ENCODE measurements at regions not wholly inside any gene's neighbourhood (a gene's known extent, or its start where the extent isn't known, plus 50 kb on each side); places are given as distances from the start of the nearest gene placed in this dataset.

- H4K20me1 ChIP-seq (ENCODE audit: insufficient read depth, low read length): no peaks in the 10 kb centered on the region
- TF ChIP-seq, protein P1, sequence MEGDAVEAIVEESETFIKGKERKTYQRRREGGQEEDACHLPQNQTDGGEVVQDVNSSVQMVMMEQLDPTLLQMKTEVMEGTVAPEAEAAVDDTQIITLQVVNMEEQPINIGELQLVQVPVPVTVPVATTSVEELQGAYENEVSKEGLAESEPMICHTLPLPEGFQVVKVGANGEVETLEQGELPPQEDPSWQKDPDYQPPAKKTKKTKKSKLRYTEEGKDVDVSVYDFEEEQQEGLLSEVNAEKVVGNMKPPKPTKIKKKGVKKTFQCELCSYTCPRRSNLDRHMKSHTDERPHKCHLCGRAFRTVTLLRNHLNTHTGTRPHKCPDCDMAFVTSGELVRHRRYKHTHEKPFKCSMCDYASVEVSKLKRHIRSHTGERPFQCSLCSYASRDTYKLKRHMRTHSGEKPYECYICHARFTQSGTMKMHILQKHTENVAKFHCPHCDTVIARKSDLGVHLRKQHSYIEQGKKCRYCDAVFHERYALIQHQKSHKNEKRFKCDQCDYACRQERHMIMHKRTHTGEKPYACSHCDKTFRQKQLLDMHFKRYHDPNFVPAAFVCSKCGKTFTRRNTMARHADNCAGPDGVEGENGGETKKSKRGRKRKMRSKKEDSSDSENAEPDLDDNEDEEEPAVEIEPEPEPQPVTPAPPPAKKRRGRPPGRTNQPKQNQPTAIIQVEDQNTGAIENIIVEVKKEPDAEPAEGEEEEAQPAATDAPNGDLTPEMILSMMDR (IDR thresholded peaks at IDR 0.05): no peak
- H3K27me3 Mint-ChIP-seq (ENCODE audit: low read depth in 3 of 3): peaks cover 0 to 2% (median 1%) of the 10 kb centered on the region in 3 donors
- H3K36me3 ChIP-seq (replicated peaks in 1 of 2; ENCODE audit: control insufficient read depth in 1 of 2, insufficient read depth in 2 of 2, low read length in 2 of 2): no peaks in the 10 kb centered on the region
- intact Hi-C loops (cut with micrococcal nuclease): no loop called here
- no peak for DNase-seq
- H3K9me3 Mint-ChIP-seq: peaks cover 0 to 7% (median 4%) of the 10 kb centered on the region in 7 donors
- H3K4me3 ChIP-seq (replicated peaks in 1 of 3; ENCODE audit: low read depth in 2 of 3, low read length in 3 of 3): no peak overlapping the region
- no peak overlapping the region for H3K27ac Mint-ChIP-seq
- H3K4me2 ChIP-seq (replicated peaks; ENCODE audit: extremely low read depth, low read length, poor library complexity, severe bottlenecking): no peak overlapping the region
- no peaks in the 10 kb centered on the region for H3K36me3 Mint-ChIP-seq
- no peak overlapping the region for H3K27ac ChIP-seq (ENCODE audit: low read depth in 1 of 2, low read length in 2 of 2)
- H3K4me3 Mint-ChIP-seq: no peak overlapping the region
- no peak overlapping the region for H3K9ac ChIP-seq (ENCODE audit: insufficient read depth, low read length, poor library complexity, severe bottlenecking)
- no peaks in the 10 kb centered on the region for H3K27me3 ChIP-seq (ENCODE audit: control insufficient read depth in 2 of 2, insufficient read depth in 2 of 2, low read length in 2 of 2)
- H3K4me1 ChIP-seq (ENCODE audit: control insufficient read depth in 1 of 2, insufficient read depth in 2 of 2, low read length in 2 of 2): no peaks in the 10 kb centered on the region
- no peaks in the 10 kb centered on the region for H3K4me1 Mint-ChIP-seq
- peaks cover 6 to 7% of the 10 kb centered on the region in 2 donors for H3K9me3 ChIP-seq (replicated peaks in 1 of 2; ENCODE audit: control insufficient read depth in 1 of 2, insufficient read depth in 1 of 2, low read length in 2 of 2)
- no peak overlapping the region for H2AFZ ChIP-seq (ENCODE audit: insufficient read depth, low read depth, low read length, poor library complexity, severe bottlenecking)
- no peaks in the 10 kb centered on the region for H3K79me2 ChIP-seq (ENCODE audit: insufficient read depth, low read length)
- WGBS (ENCODE audit: insufficient coverage): no CpG with 5 or more reads among the region's 1 CpG
Observed at GRCh38 chr4:29861307-29861706, 858.9 kb upstream of the PCDH7 start.

GRCh38 chr4:29867412-29867811 lies 852.8 kb upstream of the PCDH7 start:
- no peaks in the 10 kb centered on the region for H3K79me2 ChIP-seq (ENCODE audit: insufficient read depth, low read length)
- H3K4me3 ChIP-seq (replicated peaks in 1 of 3; ENCODE audit: low read depth in 2 of 3, low read length in 3 of 3): no peak overlapping the region
- H2AFZ ChIP-seq (ENCODE audit: insufficient read depth, low read depth, low read length, poor library complexity, severe bottlenecking): no peak overlapping the region
- no peaks in the 10 kb centered on the region for H3K27me3 ChIP-seq (ENCODE audit: control insufficient read depth in 2 of 2, insufficient read depth in 2 of 2, low read length in 2 of 2)
- Mint-ChIP-seq H3K4me1 (no peaks in the 10 kb centered on the region), H3K27ac (no peak overlapping the region), H3K9me3 (peaks cover 0 to 13% (median 3%) of the 10 kb centered on the region in 7 donors), H3K4me3 (no peak overlapping the region), H3K36me3 (no peaks in the 10 kb centered on the region), H3K27me3 (ENCODE audit: low read depth in 3 of 3) (peaks cover 0 to 3% (median 0%) of the 10 kb centered on the region in 3 donors)
- H3K36me3 ChIP-seq (replicated peaks in 1 of 2; ENCODE audit: control insufficient read depth in 1 of 2, insufficient read depth in 2 of 2, low read length in 2 of 2): no peaks in the 10 kb centered on the region
- TF ChIP-seq, protein P1 (IDR thresholded peaks at IDR 0.05): no peak
- no peak overlapping the region for H3K4me2 ChIP-seq (replicated peaks; ENCODE audit: extremely low read depth, low read length, poor library complexity, severe bottlenecking)
- no peak for DNase-seq
- no peak overlapping the region for H3K27ac ChIP-seq (ENCODE audit: low read depth in 1 of 2, low read length in 2 of 2)
- intact Hi-C loops (cut with micrococcal nuclease): no loop called here
- peaks cover 0 to 5% of the 10 kb centered on the region in 2 donors for H3K9me3 ChIP-seq (replicated peaks in 1 of 2; ENCODE audit: control insufficient read depth in 1 of 2, insufficient read depth in 1 of 2, low read length in 2 of 2)
- WGBS (ENCODE audit: insufficient coverage): no CpG with 5 or more reads among the region's 1 CpG
- H4K20me1 ChIP-seq (ENCODE audit: insufficient read depth, low read length): no peaks in the 10 kb centered on the region
- no peaks in the 10 kb centered on the region for H3K4me1 ChIP-seq (ENCODE audit: control insufficient read depth in 1 of 2, insufficient read depth in 2 of 2, low read length in 2 of 2)
- H3K9ac ChIP-seq (ENCODE audit: insufficient read depth, low read length, poor library complexity, severe bottlenecking): no peak overlapping the region

Data from CD14-positive monocyte (primary cell).